GM19463 (cell line): ENCODE measurements at regions not wholly inside any gene's neighbourhood (a gene's known extent, or its start where the extent isn't known, plus 50 kb on each side); places are given as distances from the start of the nearest gene placed in this dataset.
"Not testable (repeated sequence)": the region's sequence is repeated elsewhere in the genome, so short reads cannot be mapped to it uniquely, and the experiment has no call there.

Experiments used
- ATAC-seq: cut with Tn5 transposase; IDR thresholded peaks from one replicate; pipeline ENCODE4 v1.9.1; 2021; ENCODE audit warnings: mild to moderate bottlenecking, moderate library complexity; ENCODE audit not compliant: unreplicated experiment

DNA sequence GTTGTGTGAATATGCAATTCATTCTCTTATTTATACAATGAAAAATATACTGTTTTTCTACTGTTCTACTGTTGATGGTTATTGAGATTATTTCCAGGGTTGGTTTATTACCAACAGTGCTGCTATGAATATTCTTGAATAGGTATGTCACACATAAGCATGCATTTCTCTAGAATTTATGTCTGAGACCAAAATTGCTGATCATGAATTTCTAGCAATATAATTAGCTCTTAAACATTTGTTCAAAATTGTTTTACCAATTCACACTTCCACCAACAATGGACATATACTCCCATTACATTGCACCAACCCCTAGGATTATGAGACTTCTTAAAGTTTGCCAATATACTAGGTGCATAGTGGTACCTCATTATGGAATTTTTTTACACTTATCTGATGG, 164.1 kb upstream of the KCNQ5 start:
- ATAC-seq, result no peak

DNA sequence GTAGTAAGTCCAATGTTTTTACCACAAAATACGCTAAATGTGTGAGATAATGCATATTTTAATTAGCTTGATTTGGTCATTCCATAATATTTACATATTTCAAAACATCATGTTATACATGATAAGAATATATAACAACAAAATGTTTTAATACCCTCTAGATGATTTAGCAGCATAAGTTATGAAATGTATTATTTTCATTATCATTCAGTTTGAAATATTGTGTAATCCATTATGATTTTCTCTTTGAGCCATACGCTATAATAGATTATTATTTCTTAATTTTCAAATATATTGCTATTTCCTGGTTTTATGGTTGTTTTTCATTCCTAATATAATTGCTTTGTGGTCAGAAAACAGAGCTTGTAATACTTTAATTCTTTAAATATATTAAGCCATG, 163.3 kb upstream of the KCNQ5 start:
- ATAC-seq, result no peak

DNA sequence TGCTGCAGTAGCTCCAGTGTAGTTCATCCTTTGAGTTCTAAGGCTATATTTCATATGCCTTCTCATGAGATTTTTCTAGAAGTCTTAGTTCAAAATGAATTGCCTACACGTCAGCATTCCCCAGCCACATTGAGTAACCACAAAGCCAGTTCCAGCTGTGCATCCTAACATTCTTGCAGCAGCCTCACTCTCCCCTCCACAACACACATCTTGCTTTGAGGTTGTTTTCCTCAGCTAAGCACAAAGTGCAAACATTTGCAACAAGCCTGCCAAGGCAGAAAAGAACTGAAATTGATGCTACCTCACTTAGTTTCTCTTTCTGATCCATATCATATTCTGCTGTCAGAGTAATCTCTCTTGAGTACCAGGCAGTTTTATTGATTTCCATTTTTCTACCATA, 160.7 kb upstream of the KCNQ5 start:
- ATAC-seq, result no peak

DNA sequence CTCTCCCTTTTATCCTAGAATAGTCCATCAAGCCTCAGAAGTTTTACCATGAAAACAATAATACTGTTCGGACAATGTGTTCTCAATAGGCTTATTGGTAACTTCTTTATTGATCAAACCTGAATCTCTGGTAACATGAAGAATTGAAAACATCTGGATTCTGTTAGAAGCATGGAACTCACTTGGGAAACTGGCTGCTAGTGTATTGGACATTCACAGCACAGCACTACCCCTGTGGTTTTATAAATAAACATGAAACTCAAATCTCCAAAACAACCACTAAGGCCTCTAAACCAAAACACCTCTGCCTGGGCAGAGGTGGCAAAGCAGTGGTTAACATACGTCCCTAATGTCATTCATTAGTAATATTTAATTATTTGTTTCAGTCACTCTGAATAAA, 157.6 kb upstream of the KCNQ5 start:
- ATAC-seq, result no peak

DNA sequence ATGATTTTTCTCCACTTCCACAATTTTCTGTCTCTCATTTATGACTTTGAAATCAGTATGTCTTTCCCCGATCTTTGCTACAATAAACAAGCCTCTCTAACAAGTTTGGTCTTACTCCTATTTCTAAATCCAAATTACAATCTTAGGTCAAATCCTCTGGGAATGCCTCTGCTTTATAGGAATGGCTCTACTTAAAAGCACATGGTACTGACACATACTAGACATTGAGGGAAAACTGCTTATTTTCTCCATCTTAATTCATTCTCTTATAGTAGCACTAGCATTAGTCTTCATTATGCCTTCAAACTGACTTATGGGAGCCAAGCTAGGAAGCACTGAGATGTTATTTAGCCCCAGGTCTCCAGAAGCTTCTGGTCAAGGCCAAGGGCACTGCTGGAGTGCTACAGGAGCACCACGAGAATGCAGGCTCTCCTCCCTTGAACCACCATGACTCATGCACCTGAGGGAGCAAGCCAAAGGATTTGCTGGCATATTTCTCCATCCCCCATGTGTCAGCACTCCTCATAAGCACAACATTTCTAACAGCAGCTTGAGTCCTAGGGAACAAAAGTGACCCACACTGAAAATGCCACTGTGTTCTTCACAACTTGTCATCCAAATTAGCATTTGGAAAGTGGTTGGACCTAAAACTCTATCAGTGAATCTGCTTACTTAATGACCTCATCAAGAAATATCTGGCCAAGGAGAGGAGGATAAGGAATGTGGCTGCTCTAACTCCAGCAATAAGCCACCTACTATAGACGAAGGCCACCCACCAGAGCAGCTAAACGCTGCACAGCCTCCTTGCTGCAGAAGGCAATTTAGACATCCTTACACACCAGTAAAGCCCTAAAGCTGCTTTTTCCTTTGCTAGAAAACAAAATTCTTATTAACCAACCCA, 156.8 kb upstream of the KCNQ5 start:
- ATAC-seq, result no peak

DNA sequence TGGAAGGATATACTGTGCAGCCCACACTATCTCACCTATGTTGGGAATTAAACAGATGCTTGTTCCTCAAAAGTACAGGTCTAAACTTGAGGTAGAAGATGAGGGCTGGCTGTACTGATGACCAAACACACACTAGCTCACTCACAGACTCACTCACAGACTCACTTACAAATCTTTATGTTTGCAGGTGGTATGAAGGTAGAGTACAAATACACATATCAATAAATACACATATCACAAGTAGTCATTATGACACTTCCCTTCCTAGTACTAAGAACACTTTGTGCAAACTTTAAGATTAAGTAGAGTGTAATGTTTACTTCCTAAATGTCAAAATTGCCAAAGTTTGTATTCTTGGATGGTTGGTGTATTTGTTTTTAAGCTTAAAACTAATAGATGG, 155.4 kb upstream of the KCNQ5 start:
- ATAC-seq, result no peak

DNA sequence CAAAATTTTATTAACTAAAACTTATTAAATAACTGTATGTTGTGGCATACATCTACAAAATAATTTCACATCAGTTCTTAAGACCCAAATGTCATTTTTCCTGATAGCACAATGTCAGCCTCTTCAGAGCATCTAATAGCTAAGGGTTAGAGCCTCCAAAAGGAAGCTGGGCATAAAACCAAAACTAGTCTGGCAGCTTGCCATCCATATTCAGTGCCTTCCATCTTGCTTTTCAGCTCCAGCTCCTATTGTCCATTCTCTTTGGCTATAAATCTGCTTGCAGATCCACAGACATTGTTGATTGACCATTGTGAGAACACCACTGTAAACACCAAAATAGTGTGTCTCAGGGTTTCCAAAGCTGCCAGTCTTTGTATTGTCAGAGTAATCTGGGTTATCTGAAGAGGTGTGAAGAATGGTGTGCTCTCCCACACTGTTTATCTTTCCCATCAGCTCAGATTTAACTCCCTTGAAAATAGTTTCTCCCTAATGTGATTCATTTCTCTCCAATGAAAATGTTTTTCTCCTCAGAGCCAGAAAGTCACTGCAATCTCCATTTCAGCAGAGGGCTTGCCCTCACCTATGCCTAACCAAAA, 154.8 kb upstream of the KCNQ5 start:
- ATAC-seq, result no peak

DNA sequence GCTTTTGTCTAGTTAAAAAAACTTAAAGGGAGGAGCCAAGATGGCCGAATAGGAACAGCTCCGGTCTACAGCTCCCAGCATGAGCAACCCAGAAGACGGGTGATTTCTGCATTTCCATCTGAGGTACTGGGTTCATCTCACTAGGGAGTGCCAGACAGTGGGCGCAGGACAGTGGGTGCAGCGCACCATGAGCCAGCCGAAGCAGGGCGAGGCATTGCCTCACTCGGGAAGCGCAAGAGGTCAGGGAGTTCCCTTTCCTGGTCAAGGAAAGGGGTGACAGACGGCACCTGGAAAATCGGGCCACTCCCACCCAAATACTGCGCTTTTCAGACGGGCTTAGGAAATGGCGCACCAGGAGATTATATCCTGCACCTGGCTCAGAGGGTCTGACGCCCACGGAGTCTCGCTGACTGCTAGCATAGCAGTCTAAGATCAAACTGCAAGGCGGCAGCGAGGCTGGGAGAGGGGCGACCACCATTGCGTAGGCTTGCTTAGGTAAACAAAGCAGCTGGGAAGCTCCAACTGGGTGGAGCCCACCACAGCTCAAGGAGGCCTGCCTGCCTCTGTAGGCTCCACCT, 152.4 kb upstream of the KCNQ5 start:
- ATAC-seq, result not testable (repeated sequence)

DNA sequence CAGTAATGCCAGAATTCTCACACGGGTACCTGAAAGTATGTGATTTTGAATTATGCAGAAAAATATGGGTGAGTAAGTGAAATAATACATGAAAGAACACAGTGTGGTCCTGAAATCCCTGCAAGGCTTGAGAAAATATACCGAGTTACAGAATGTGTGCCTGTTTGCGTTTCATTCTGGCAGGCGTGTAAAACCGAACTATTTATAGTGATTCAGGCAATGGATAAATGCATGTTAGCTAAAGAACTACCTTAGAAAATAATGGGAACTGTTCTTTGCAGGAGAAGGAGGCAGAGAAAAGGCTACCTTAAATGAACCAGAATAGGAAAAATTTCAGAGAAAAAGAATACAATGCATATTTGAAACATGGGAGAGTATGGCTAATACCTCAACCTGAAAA, 145.8 kb upstream of the KCNQ5 start:
- ATAC-seq, result no peak

DNA sequence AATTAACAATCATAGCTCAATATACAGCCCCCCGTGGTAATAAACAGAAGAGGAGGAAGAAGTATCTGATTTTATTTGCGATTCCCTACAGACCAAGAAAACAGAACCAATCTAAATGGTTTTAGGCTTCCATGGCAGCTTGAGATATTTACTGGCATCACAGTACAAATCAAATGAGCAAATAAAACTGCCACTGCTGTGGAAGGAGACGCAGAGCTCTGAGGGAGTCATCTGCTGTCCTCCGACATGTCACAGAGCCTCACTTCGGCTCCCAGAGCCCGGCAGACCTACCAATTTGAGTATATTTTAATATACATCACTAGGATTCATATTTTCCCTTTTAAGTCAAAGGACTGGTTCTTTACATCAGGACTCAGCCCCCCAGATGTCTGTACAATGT, 145.2 kb upstream of the KCNQ5 start:
- no peak for ATAC-seq

DNA sequence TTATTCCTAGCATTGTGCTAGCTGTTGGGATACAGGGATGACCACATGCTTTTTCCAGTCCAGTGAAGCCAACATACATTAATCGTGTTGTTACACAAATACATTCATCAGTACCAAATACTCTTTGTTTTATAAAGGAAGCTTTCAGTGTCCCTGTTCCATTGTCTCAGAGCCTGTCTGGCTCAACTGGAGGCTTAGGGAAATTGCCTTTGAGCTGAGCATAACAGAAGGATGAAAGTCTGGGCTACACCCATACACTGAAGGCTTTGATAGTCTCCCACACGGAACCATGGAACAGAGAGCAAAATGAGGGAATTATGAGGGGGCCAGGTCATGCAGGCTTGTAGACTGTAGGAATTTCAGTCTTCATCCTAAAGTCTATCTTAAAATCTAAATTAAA, 126.4 kb upstream of the KCNQ5 start:
- no peak for ATAC-seq

DNA sequence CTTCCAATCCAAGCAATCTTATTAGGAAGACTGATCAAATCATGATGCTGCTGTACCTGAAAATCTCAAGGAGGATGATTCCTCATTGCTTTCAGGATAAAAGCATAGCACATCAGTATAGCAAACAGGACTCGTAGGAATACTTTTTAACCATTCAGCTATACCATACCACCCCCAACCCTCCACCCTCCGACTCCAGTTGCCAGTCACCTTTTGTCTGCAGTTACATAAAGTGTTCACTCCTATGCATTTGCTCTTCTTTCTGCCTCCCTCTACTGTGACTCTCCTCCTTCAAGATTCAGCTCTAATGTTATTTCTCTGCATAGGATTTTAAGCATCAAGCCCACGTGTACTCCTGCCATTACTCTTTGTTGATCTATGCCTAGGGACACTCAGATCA, 124.7 kb upstream of the KCNQ5 start:
- no peak for ATAC-seq

DNA sequence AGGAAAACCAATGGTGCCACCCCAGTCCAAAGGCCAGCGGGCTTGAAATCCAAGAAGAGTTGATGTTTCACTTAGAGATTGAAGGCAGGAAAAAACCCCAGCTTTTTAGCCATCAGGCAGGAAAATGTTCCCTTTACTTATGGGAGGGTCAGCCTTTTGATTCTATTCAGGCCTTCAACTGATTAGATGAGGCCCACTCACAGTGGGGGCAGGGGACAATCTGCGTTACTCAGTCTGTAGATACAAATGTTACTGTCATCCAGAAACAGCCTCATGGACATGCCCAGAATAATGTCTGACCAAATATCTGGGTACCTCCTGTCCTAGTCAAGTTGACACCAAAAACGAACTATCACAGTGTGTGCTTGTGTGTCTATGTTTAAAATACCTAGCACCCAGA, 121.2 kb upstream of the KCNQ5 start:
- ATAC-seq, result no peak

DNA sequence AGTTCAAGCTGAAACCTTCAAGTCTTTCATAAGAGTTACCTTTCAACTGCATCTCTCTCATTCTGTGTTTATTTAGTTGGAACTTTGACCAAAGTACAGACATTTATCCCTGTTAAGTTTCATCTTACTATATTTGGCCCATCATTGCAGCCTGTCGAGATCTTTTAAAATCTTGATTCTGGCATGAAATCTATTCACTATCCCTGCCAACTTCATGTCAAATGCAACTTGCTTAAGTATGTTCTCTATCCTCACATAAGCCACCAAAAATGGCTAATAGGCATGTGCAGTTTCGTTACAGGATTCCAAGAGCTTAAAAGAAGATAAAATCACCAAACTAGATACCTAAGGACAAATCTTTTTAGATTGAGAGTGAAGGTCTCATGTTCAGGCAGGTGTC, 117.5 kb upstream of the KCNQ5 start:
- no peak for ATAC-seq

DNA sequence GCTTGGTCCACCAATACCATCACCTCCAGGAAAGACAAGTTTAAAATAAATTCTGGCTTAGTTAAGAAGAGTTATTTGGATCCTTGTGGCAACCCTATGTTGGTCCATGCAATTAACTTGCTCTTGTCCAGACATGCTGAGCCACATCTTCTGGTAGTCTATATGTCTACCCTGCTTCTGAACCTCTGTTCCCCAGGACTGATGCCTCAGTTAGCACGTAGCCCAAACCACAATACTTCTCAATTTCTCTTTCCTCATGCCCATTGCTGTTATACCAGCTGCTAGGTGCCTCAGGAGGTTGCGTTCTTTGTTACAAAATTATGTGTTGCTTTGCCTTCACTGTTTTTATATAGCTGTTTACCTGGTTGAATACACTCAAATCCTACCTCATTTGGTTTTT, 116.4 kb upstream of the KCNQ5 start:
- no peak for ATAC-seq

DNA sequence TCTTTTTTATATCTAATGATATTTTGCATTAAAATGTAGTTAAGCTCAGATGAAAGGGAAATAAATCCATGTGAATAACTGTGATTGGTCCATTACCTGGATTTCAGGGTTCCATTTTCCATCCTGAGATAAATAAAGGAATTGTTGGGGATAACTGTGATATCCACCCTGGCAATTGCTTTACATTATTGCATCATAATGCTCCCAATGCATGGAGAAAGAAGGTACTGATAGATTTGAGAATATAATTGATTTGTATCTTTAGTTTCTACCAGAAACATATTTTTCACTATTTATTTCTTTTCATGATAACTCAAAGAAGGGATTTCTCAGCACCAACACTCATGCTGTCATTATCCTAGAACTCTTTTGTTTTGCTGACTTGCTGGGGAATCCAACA, 102.0 kb upstream of the KCNQ5 start:
- no peak for ATAC-seq

DNA sequence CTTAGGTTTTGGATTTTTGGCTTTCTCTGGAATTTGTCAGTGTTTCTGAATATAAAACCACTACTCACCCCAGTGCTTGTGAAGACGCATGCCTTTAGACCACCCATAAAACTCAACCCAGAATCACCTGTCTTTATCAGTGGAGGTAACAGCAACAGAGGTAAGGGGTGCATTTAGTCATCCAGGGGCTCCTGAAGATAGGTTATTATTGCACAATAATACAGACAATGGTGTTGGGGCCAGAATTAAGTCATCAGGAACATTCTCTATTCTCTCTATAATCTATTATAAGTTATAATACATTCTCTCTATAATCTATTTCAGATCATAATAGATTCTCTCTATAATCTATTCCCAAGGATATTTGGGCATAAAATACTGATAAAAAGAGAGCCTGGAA, 100.2 kb upstream of the KCNQ5 start:
- no peak for ATAC-seq

DNA sequence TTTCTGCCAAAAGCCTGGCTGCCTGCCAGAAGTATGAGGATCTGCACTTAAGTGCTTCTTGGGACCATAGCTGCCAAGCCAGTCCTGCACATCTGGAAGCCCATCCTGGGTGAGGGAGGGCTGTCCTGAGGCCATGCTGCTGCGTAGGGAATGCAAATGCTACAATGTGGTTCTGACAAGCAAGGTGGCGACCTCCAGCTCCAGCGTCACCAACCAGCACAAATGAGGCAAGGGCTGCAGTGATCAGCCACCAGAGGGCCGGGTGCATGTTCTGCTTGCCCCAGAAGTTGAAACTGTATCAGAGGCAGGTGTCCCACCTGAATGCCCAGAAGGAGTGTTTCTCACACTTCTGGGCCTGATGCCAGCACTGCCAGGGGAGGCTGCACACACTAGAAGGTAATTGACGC, 99.1 kb upstream of the KCNQ5 start:
- peak; percentile 65 for ATAC-seq

DNA sequence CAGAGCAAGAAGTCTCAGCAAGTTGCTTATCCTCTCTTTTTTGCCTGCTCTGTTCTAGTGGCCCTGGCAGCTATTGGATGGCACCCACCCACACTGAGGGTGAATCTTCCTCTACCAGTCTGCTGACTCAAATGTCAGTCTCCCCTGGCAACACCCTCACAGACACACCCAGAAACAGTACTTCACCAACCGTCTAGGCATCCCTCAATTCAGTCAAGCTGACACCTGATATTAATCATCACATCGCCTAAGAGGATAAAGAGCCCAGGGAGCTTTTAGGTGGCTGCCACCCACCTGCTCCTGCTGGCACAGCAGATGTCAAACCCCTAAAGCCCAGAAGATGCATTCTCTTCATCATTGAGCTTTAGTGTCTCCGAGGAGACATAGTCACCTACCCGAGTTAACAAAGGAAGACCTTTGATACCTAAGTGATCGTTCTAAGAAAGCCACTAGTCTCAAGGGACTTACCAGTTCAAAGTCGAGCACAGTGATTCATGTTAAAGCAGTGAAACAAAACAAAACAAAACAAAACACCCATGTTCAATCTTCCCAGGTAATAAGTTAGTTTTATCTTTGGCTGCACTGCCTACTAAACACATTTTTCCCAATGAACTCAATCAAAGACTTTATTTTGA, 97.7 kb upstream of the KCNQ5 start:
- ATAC-seq, result peak; percentile 53

DNA sequence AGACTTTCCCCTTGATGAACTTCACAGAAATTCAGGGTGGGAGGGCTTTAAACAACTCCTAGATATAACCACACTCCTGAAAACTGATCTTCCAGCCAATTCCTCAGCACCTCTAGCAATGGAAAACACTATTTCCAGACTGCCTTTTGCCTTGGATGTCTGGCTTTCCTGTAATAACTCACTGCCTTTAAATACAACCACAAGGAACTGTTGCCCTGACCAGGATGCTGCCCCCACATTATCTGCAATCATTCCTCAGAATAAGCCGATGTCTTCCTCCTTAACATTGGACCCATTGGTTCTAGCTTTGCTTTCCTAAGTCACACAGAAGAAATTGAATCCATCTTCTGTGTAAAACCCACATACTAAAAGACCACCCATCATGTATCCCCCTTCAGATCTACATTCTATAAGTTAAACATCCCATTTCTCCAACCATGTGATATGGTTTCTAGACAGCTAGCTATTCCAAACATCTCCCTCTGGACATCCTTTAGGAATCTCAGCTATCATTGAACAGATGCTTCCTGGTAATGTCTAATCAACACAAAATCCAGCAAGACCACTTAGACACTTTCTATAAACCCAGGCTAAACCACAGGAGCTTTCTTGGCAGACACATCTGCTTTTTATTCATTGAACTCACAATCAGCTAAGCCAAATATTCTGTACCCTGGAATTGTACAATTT, 95.9 kb upstream of the KCNQ5 start:
- no peak for ATAC-seq

DNA sequence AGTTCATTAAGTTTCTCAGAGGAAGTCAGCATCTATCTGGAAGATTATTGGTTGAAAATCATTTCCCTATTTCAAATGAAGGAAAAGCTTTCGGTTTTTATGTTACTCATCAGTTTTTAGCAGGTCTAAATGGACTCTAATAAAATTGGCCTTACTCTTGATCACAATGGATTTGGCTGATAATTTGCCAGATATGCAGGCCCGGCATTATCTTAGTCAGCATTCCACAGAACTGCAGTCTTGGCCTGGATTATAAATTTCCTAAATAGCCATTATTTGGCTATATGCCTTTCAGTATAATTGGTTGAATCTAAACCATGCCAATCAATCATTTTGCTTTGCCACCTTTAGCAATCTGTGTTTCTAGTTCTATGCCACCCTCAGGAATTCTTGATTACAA, 91.7 kb upstream of the KCNQ5 start:
- ATAC-seq, result no peak
